GM21737 (cell line): ENCODE measurements at regions not wholly inside any gene's neighbourhood (a gene's known extent, or its start where the extent isn't known, plus 50 kb on each side); places are given as distances from the start of the nearest gene placed in this dataset.

Experiments
- ATAC-seq: cut with Tn5 transposase; IDR thresholded peaks from one replicate; pipeline ENCODE4 v1.9.1; 2021; ENCODE audit warnings: mild to moderate bottlenecking, moderate library complexity; ENCODE audit not compliant: unreplicated experiment

- ATAC-seq: no peak
These were observed 328.1 kb downstream of the BRD1 start for GRCh38 chr22:49499433-49500075.

GRCh38 chr22:49497266-49497665 lies 330.4 kb downstream of the BRD1 start:
- no peak for ATAC-seq

GRCh38 chr22:49494555-49494954 lies 333.1 kb downstream of the BRD1 start:
- no peak for ATAC-seq

- no peak for ATAC-seq
These were observed 334.9 kb downstream of the BRD1 start for GRCh38 chr22:49492741-49493251.

GRCh38 chr22:49492308-49492707 lies 335.4 kb downstream of the BRD1 start:
- ATAC-seq: no peak

- ATAC-seq: no peak
These were observed 335.9 kb downstream of the BRD1 start for GRCh38 chr22:49491726-49492125.

GRCh38 chr22:49491221-49491635 lies 336.4 kb downstream of the BRD1 start:
- no peak for ATAC-seq

GRCh38 chr22:49490692-49491091 lies 337.0 kb downstream of the BRD1 start:
- no peak for ATAC-seq

GRCh38 chr22:49489821-49490220 lies 337.9 kb downstream of the BRD1 start:
- ATAC-seq: no peak

GRCh38 chr22:49488943-49489342 lies 338.7 kb downstream of the BRD1 start:
- ATAC-seq: no peak

- no peak for ATAC-seq
These were observed 339.7 kb downstream of the BRD1 start for GRCh38 chr22:49487950-49488349.

GRCh38 chr22:49486225-49486624 lies 341.4 kb downstream of the BRD1 start:
- no peak for ATAC-seq

- no peak for ATAC-seq
These were observed 343.7 kb downstream of the BRD1 start for GRCh38 chr22:49483946-49484345.

GRCh38 chr22:49483281-49483870 lies 344.3 kb downstream of the BRD1 start:
- ATAC-seq: no peak

- ATAC-seq: no peak
These were observed 344.9 kb downstream of the BRD1 start for GRCh38 chr22:49482811-49483210.

- ATAC-seq: no peak
These were observed 345.8 kb downstream of the BRD1 start for GRCh38 chr22:49481659-49482399.

GRCh38 chr22:49480896-49481658 lies 346.6 kb downstream of the BRD1 start:
- no peak for ATAC-seq

- no peak for ATAC-seq
These were observed 347.3 kb downstream of the BRD1 start for GRCh38 chr22:49480331-49480730.

GRCh38 chr22:49479566-49479965 lies 348.1 kb downstream of the BRD1 start:
- ATAC-seq: no peak

- no peak for ATAC-seq
These were observed 350.8 kb downstream of the BRD1 start for GRCh38 chr22:49476800-49477400.

- ATAC-seq: no peak
These were observed 351.5 kb downstream of the BRD1 start for GRCh38 chr22:49476176-49476575.
